ENCODE measurements at regions not wholly inside any gene's neighbourhood (a gene's known extent, or its start where the extent isn't known, plus 50 kb on each side); places are given as distances from the start of the nearest gene placed in this dataset.

DNA sequence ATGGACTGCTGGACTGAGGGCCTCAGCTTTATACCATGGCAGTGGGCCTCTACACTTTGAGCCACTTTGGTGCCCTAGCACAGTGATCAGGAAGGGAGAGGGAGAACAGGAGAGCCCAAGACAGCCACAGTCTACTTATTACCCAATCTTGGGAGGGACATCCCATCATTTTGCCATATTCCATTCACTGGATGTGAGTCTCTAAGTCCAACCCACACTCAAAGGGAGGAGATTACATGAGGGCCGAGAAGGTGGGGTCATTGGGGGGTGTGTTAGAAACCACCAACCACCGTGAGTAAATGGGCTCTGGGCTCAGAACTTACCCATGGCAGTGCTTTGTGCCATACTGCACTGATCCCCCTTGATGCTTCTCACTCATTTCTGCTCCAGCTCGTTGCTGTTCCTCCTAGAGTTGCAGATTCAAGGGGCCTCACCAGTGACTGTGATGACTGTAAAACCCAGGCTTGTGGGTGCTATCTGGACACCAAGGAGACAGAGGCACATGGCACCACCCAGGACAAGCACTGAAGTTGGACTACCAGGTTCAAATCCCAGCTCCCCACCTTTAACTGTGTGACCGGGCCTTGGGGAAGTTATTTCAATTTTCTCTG, 97.6 kb upstream of the RAB6C start:
- no peak for DNase-seq

DNA sequence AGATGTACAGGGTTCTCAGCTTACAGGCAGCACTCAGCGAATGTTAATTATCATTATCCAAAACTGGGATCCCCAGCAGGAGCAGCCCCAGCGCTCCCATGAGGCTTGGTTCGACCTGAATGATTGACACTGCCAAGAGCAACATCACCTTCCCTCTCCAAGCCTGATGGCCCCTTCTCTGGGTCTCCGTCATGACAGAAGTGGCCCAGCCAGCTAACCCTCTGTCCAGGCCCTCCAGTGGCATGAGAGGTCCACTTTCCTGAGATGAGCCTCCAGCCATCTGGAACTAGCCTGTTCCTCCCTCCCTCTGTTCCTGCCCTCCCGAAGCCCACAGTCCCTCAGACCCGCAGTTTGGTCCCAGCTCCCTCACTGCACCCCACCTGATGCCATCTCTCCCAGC, 97.0 kb upstream of the RAB6C start:
- DNase-seq = no peak

DNA sequence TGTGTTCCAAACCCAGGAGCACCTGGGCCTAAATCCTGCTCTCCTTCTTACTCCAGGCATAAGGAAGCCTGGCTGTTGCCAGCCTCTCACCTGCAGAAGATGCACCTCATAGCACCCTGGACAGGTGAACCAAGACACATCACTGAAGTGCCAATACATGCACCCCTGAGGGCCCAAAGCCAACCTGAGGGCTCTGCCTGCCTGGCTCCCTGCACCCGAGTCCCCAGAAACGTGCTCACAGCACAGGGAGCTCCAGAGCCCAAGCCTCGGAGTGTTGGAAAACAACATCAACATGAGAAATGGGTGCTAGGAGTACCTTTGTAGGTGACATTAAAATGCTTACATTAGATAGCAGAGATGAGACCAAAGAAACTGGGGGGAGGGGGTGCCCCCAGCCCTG, 96.3 kb upstream of the RAB6C start:
- DNase-seq = no peak

DNA sequence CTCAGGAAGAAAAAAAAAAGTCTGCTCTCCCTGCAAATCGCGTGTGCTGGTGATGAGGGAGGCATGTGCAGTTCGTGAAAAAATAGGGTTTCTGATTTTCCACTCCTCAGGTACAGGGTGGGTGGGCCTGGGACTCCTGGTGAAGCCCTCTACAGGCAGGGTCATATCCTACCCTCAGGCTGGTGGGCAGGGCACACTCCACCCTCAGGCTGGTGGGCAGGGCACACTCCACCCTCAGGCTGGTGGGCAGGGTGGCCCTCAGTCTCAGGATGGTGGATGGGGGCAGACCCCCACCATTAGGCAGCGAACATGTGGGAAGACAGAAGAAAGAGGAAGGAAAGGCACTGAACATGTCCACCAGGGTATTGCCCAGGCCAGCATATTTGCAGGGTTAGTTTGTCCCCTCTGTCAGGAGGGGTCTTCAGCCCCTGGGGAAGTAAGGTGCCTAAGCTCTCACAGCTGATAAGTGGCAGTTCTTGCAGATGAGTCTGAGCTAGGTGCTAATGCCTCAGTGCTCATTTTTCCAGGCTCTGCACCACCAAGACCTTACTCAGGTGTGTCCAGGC, 95.2 kb upstream of the RAB6C start:
- no peak for DNase-seq

DNA sequence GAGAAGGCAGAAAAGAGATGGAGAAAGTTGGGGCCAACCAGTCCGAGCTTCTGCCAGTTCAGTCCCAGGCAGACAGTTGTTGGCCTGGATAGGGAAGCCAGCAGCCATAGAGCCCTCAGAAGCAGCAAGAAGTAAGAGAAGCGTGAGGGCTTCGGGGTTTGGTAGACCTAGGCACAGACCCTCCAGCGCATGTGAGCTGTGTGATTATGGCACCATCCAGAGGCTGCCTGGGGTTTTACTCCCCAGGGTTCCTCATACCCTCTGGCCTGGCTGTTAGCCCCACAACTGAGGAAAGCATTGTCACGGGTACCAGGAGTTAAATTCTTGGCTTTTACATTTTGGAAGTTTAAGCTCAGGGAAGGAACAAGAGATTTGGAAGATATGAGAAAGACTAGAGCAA, 93.7 kb upstream of the RAB6C start:
- no peak for DNase-seq

DNA sequence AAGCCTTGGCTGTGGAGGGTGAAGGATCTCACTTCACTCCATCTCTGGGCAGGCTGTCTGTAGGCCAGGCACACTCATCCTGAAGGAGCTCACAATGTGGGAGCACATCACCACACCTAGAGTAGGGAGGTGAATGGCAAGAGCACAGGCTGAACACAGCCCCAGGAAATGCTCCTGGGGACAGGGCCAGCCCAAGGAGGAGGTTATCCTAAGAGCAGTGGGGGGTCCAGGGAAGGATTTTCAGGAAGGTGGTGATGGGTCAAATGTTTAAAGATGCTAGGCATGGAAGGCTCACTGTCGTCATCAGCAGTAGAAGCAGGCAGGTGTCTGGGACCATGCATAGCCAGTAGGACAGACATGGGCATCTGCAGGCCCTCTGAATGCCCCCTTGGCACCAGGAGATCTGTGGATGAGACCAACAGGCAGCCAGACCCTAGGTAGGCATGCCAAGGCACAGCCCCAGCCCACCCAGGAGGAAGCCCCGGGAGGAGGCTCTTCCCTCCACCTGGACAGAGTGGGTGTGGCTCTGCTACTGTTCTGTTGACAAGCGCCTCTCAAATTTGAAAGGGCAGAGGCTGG, 91.7 kb upstream of the RAB6C start:
- DNase-seq = no peak

DNA sequence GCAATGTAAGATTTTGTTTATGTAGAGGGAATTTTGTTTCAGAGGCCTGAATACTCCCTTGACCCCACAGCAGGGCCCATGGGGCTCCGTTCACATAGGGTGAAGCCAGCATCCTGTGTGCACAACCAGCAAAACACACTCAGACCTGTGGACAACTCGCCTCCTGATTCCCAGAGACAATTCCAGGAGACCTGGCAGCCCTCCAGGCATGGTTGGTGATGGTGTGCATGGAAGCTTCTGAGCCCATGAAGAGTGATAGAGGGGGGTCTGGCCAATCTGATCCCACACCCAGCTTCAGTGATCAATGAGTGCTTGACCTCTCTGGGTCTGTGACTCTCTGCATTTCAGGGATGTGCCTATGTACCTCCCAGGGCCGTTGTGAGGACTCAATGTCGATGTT, 91.0 kb upstream of the RAB6C start:
- DNase-seq = no peak

DNA sequence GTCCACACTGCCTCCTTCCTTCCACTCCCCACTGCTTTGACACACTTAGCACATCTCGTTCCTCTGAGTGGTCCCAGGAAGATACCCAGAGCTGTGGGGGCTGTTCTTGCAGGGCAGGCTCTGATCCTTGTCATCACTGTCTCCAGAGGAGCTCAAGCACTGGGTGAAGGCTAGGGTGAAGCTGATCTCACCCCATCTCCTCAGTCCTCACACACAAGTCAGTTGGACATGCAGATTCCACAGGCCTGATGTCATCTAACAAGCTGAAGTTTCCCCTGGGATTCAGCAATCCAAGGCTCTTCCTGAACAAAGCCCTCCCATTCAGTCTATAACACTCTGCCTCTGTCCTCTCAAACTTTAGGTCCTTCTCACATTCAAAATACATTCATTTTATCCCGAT, 90.6 kb upstream of the RAB6C start:
- no peak for DNase-seq

DNA sequence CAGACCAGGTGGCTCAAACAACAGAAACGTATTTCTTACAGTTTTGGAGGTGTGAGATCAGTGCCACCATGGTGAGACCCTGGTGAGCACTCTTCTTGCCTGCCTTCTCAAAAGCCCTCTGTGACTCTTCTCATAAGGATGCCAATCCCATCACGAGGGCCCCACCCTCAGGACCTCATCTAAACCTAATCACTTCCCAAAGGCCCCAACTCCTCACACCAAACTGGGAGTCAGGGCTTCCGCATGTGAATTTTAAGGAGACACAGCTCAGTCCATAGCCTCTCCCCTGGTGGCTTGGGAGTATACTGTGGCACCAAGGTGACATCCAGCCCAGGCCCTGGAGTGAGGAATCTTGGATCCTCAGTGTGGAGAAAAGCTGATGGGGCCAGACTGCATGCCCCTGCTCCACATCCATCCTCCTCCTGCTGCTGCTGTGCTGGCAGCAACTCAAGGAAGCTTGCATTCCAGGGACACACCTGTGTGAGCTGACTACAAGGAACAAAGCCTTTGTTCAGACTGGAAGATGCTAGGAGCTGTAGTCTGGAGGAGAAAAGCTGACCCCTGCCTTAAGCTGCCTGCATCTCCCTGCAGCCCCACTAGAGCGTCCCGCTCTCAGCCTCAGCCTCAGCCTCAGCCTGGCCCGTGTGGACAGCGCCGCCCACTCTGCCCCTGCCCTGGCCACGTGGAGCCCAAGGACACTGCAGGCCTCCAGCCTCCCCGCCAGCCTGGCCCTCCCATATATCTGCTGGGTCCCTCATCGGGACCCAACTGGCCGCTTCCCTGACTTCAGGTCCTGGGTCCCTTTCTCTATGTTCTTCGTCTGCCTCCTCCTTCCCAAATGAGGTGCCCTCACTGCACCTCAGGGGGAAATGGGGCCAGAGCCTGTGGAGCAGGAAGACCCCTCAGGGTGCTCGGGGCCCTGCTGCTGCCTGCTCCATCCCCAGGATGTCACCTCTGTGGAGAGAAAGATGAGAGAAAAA, 87.8 kb upstream of the RAB6C start:
- DNase-seq = no peak

DNA sequence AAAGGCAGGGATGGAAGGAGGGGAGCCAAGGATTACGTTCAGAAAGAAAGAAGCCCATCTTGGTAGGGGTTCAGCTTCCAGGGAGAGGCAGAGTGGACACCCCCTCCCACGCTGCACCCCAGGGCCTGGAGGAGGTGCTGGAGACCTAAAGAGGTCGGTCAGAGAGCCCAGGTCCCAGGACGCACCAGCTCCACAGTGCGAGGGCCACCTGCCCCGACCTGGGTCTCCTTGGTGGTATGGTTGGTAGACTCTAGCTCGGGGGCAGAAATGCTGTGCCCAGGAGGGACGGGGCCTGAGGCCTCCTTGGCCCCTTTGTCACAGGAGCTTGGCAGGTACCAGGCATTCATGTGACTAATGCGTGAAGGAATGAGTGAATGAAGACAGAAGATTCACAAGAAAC, 87.1 kb upstream of the RAB6C start:
- no peak for DNase-seq

DNA sequence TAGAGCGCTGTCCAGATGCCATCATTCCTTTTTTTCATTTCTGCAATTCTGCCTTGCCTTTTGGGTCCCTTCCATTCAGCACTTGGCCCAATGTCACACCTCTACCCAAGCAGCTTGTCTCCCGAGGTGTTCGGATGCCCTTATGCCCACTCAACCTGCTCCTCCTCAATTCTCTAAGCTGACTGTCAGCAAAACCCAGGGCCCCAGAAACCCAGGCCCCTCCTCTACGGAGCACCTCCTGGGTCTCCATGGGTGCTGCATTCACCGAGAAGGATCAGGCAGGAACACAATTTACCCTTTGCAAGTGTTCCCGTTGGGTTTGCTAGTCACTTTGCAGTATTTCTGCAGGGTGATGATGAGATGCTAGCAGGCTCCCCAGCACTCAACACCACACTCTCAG, 86.7 kb upstream of the RAB6C start:
- no peak for DNase-seq

DNA sequence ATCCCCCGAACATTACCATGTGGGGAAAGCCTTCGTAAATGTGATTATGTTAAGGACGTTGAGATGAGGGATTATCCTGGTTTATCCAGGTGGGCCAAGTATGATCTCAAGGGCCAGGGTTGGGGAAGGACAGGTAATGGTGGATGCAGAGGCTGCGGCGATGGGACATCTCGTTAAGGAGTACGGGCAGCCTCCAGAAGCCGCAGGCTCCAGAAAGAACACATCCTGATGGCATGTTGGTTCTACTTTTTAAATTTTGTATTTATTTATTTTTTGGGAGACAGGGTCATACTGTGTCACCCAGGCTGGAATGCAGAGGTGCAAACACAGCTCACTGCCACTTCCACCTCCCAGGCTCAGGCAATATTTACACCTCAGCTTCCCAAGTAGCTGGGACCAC, 86.2 kb upstream of the RAB6C start:
- no peak for DNase-seq

DNA sequence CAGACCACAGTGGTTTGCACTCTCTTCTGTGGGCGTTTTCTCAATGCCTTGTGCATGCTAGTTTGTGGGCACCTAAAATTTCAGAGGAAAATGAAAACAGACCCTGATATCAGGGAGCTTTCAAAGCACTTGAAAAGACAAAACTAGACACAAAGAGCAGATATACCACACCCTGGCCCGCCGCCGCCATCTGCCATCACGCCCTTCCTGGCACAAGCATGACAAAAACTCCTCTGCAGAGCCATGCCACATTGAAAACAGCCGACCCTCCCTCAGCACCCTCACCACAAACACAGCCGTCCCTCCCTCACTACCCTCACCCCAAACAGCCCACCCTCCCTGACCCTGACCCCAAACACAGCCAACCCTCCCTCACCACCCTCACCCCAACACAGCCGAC, 84.8 kb upstream of the RAB6C start:
- DNase-seq = no peak

DNA sequence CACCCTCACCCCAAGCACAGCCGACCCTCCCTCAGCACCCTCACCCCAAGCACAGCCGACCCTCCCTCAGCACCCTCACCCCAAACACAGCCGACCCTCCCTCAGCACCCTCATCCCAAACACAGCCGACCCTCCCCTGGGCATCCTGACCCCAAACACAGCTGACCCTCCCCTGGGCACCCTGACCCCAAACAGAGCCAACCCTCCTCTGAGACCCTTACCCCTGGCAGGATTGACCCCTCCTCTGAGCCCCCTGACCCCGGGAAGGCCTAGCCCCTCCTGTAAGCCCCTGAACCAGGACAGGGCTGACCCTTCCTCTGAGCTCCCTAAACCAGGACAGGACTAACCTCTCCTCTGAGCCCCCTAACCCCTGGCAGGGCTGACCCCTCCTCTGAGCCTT, 84.4 kb upstream of the RAB6C start:
- no peak for DNase-seq

DNA sequence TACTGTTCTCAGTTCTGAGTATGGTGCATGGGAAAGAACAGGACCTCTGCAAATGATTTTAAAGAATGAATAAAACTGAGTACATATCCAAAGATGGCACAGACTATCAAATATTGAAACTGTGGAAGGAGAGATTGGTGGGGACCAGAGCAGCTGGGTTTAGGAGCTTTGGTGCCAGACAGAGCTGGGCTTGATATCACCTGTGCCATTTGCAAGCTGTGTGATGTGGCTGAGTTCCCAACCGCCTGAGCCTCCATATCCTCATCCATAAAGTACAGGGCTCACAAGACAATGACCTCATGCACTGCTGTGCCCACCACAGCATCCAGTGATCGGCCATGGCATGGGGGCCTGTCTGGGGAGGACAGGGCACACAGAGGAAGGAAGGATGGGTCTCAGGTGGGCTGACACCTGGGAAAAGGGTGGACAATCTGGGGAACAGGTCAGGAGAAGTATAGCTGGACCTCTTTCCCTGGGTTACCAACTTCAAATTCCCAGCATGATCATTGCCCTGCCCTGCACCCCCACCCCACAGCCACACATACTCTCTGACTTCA, 83.9 kb upstream of the RAB6C start:
- no peak for DNase-seq

DNA sequence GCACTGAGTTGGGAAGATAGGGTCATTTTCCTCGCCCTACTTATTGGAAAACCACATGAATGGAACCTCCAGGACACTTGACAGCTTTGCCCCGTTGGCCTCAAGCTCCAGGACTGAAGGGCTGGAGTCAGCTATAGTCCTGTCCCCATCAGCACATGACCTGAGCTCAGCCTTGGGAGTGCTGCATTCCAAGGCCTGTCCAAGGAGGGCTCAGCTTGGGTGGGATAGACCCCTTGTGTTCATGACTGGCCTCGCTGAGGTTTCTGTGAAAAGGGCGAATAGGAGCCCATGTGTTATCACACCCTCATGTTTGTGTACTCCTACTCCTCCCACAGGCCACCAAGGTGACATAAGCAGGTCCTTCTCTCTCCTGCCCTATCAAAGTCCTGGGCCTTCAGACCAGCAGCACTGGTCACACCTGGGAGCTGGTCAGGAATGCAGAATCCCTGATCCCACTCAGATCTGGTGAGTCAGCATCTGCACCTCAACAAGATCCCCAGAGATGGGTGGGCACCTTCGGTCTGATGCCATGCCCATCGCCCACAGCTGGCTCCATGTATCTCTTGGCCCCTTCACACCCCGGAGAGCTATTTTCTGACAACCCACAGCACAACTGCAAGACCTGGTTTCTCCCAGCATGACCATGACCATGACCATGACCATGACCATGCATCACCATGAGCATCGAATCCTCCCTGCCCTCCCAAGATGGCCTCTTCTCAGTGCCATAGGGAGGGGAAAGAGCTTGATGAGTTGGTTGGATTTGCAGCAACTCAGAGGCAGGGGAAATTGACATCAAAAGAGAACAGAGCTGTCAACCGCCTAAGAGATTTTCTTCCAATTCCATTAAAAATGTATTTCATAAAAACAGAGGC, 83.0 kb upstream of the RAB6C start:
- no peak for DNase-seq

DNA sequence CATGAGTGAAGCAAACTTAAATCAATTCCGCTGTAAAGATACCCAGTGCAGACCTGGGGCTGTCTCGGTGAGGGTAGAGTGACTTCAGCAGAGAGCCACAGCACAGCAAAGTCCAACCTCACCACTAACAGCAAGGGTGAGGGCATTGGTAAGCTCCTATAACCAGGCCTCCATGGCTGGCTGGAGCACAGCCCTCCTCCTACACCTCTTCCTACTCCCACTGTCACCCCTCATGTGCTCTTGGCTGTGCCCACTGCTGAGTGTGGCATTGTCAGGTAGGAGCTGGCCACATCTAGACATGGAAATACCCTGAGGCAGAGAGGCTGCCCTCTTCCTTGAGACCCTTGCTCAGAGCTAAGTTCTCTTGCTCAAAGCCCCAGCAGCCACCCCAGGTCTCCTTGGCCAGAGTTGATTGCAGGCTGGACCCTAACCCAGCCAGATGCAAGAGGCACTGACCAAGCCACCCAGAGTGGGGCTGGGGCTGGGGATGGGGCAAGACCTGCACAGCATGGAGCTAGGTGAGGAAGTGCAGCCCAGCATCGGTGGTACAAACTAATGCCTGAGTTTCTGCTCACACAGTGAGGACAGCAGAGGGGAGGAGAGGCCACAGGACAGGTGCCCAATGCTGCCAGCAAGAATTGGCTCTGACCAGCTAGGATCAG, 77.6 kb upstream of the RAB6C start:
- no peak for DNase-seq

DNA sequence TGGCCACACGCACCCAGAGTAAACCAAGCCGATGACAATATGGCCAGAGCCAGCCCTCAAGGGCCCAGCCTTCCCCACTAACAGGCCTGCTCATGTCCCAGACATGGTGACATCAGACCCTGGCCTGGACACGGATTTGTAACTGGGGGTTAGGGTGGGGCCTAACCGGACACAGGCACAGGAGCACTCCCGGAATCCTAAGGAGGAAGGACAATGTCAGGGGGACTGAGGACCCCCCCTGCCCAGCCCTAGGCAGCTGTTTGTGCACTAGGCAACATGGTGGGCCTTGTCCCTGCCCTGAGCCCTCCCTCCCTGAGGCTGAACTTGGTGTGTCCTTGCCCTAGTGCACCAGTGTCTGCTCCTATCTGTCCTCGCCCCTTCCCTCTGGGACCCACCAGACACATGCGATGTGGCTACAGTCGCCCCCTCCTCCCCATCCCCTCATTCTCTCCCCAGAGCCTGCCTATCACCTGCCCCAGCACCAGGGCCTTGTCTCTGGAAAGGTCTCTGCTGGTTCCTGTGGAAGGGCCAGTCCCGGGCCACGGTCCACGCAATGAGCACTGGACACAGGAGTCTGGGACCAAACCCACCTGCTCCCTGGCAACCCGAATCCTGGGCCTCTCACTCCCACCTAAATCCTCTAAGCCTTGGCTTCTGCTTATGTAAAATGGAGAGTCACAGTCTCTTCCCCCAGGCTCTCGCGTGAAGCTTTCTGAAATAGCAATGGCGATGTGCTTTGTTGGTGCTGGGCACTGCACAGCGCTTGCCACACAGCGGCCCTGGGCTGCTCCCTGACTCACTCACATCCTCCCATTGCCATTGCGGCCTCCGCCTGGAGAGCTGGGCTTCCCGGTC, 76.5 kb upstream of the RAB6C start:
- DNase-seq = no peak

DNA sequence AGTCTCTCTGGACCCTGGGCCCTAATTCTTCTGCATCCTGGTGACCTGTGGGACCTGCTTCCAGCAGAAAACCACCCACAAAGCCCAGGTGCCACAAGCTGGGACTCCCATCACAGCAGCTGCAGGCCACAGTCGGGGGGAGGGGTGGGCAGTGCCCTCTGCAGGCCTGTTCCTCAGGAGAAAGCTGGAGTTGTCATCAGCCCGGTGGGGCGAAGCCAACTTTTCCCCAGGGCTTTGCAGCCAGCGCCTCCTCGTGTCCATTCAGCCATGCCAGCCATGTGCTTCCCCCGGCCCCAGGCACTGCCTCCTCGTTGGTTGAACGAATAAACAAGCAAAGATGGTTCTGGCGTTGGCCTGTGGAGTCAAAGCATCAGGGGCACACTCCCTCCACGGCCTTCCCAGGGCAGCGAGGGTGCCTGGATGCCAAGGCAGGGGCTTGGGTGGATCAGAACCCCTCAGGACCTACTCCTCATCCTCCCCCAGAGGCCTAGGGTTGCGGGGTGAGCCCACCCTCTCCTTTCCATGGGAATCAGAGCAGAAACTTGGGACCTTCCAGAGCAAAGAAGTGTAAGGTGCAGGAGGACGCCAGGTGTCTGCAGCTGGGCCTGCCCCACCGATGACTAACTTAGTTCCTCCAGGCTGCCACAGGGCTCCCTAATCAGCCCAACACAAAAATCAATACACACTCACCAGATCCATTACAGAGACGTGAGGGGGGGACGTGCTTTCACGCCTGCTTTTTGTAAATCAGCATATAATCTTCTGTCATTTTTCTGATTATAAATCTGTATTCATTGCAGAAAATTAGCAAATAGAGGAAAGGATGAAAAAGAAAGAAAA, 75.7 kb upstream of the RAB6C start:
- DNase-seq = no peak

Data from HCEC 1CT (cell line).